GM12892 (cell line): ENCODE measurements at regions not wholly inside any gene's neighbourhood (a gene's known extent, or its start where the extent isn't known, plus 50 kb on each side); places are given as distances from the start of the nearest gene placed in this dataset.

Experiments used
- DNase-seq: peaks from one replicate; pipeline ENCODE4 v3.0.0; 2011; ENCODE audit not compliant: insufficient read length
- FAIRE-seq: peaks from 2 replicates; lab custom pipeline; 2011; peaks lifted over from hg19 to GRCh38; lab: Jason Lieb, UNC
- POLR2A ChIP-seq: IDR thresholded peaks from 2 replicates; pipeline ENCODE4 v1.6.1; 2011; ENCODE audit warnings: low read depth, low read length, control low read depth
- POLR2AphosphoS5 ChIP-seq: IDR thresholded peaks from 2 replicates; pipeline ENCODE4 v1.6.1; 2011; ENCODE audit warnings: low read depth, low read length, control low read depth
- TAF1 ChIP-seq: IDR thresholded peaks from 2 replicates; pipeline ENCODE4 v1.6.1; 2011; ENCODE audit warnings: low read depth, mild to moderate bottlenecking, control low read depth, low read length, borderline replicate concordance

- TF ChIP-seq POLR2A (no peak), TAF1 (no peak), POLR2AphosphoS5 (no peak)
- no peak for FAIRE-seq
- no peak for DNase-seq
These were observed 221.6 kb downstream of the RHOU start for GRCh38 chr1:228956864-228957263.

- TF ChIP-seq POLR2A: no peak
- TF ChIP-seq POLR2AphosphoS5: no peak
- TF ChIP-seq TAF1: no peak
- FAIRE-seq (no peak), DNase-seq (no peak)
These were observed 222.3 kb downstream of the RHOU start for GRCh38 chr1:228957535-228957934.

GRCh38 chr1:228958121-228958520 lies 222.8 kb downstream of the RHOU start:
- FAIRE-seq: no peak
- DNase-seq: no peak
- TF ChIP-seq TAF1 (no peak), POLR2A (no peak), POLR2AphosphoS5 (no peak)

- no peak for TF ChIP-seq POLR2A
- TF ChIP-seq POLR2AphosphoS5: no peak
- TF ChIP-seq TAF1: no peak
- DNase-seq (no peak), FAIRE-seq (no peak)
These were observed 223.5 kb downstream of the RHOU start for GRCh38 chr1:228958741-228959140.

GRCh38 chr1:228960705-228961104 lies 225.4 kb downstream of the RHOU start:
- DNase-seq (no peak), FAIRE-seq (no peak)

GRCh38 chr1:228961511-228961910 lies 226.2 kb downstream of the RHOU start:
- DNase-seq (no peak), FAIRE-seq (no peak)
- TF ChIP-seq TAF1 (no peak), POLR2A (no peak), POLR2AphosphoS5 (no peak)

More at GRCh38 chr1:228960705-228961104, 225.4 kb downstream of the RHOU start:
- TF ChIP-seq POLR2AphosphoS5 (no peak), TAF1 (no peak), POLR2A (no peak)

- DNase-seq (no peak), FAIRE-seq (no peak)
- TF ChIP-seq TAF1 (no peak), POLR2A (no peak), POLR2AphosphoS5 (no peak)
These were observed 228.5 kb downstream of the RHOU start for GRCh38 chr1:228963795-228964177.

GRCh38 chr1:228964178-228965089 lies 229.2 kb downstream of the RHOU start:
- FAIRE-seq (no peak), DNase-seq (no peak)
- TF ChIP-seq POLR2AphosphoS5 (no peak), POLR2A (no peak), TAF1 (no peak)

- DNase-seq (no peak), FAIRE-seq (no peak)
- TF ChIP-seq POLR2A (no peak), TAF1 (no peak), POLR2AphosphoS5 (no peak)
These were observed 233.8 kb downstream of the RHOU start for GRCh38 chr1:228968891-228969606.

GRCh38 chr1:228969953-228970800 lies 234.9 kb downstream of the RHOU start:
- no peak for TF ChIP-seq TAF1
- no peak for TF ChIP-seq POLR2A
- TF ChIP-seq POLR2AphosphoS5: no peak
- DNase-seq (no peak), FAIRE-seq (no peak)

- TF ChIP-seq TAF1 (no peak), POLR2A (no peak), POLR2AphosphoS5 (no peak)
- DNase-seq: no peak
- no peak for FAIRE-seq
These were observed 237.3 kb downstream of the RHOU start for GRCh38 chr1:228972576-228972975.

- TF ChIP-seq TAF1: no peak
- DNase-seq (no peak), FAIRE-seq (no peak)
These were observed 239.0 kb downstream of the RHOU start for GRCh38 chr1:228974273-228974672.
